ENCODE measurements at regions not wholly inside any gene's neighbourhood (a gene's known extent, or its start where the extent isn't known, plus 50 kb on each side); places are given as distances from the start of the nearest gene placed in this dataset.
"Not testable (repeated sequence)": the region's sequence is repeated elsewhere in the genome, so short reads cannot be mapped to it uniquely, and the experiment has no call there.

GRCh38 chr10:77740396-77740795 is 102.8 kb upstream of the KCNMA1 start:
- H3K36me3 Mint-ChIP-seq, H3K4me3 Mint-ChIP-seq, ATAC-seq, H3K4me1 Mint-ChIP-seq, H3K27ac Mint-ChIP-seq: not testable (repeated sequence)
- peaks cover 24% of the 10 kb centered on the region for H3K9me3 Mint-ChIP-seq
- H3K27me3 Mint-ChIP-seq, result peaks cover 55% of the 10 kb centered on the region

- Mint-ChIP-seq H3K27me3 (peaks cover 50% of the 10 kb centered on the region), H3K36me3 (peaks cover 5% of the 10 kb centered on the region), H3K4me3 (no peak overlapping the region), H3K27ac (no peak overlapping the region), H3K4me1 (no peaks in the 10 kb centered on the region), H3K9me3 (peaks cover 24% of the 10 kb centered on the region)
- no peak for ATAC-seq
These were observed 101.0 kb upstream of the KCNMA1 start for GRCh38 chr10:77738496-77739158.

- Mint-ChIP-seq H3K4me3 (no peak overlapping the region), H3K27me3 (peaks cover 39% of the 10 kb centered on the region), H3K9me3 (peaks cover 24% of the 10 kb centered on the region), H3K4me1 (no peaks in the 10 kb centered on the region), H3K36me3 (peaks cover 5% of the 10 kb centered on the region), H3K27ac (no peak overlapping the region)
- no peak for ATAC-seq
These were observed 100.0 kb upstream of the KCNMA1 start for GRCh38 chr10:77737608-77738007.

- not testable (repeated sequence) for H3K4me3 Mint-ChIP-seq, ATAC-seq, H3K4me1 Mint-ChIP-seq, H3K27ac Mint-ChIP-seq, H3K36me3 Mint-ChIP-seq
- Mint-ChIP-seq H3K27me3 (peaks cover 36% of the 10 kb centered on the region), H3K9me3 (peaks cover 18% of the 10 kb centered on the region)
These were observed 97.5 kb upstream of the KCNMA1 start for GRCh38 chr10:77735136-77735535.

GRCh38 chr10:77732213-77733003 is 94.8 kb upstream of the KCNMA1 start:
- no peak overlapping the region for H3K27ac Mint-ChIP-seq
- ATAC-seq, result no peak

GRCh38 chr10:77727481-77727880 is 89.9 kb upstream of the KCNMA1 start:
- no peak overlapping the region for H3K27ac Mint-ChIP-seq

More at GRCh38 chr10:77732213-77733003, 94.8 kb upstream of the KCNMA1 start:
- Mint-ChIP-seq H3K27me3 (peaks cover 36% of the 10 kb centered on the region), H3K9me3 (peaks cover 6% of the 10 kb centered on the region), H3K36me3 (peaks cover 4% of the 10 kb centered on the region), H3K4me1 (no peaks in the 10 kb centered on the region), H3K4me3 (no peak overlapping the region)

GRCh38 chr10:77726732-77727131 is 89.1 kb upstream of the KCNMA1 start:
- Mint-ChIP-seq H3K4me3 (no peak overlapping the region), H3K27ac (no peak overlapping the region), H3K9me3 (peaks cover 5% of the 10 kb centered on the region), H3K4me1 (no peaks in the 10 kb centered on the region), H3K27me3 (peaks cover 28% of the 10 kb centered on the region), H3K36me3 (no peaks in the 10 kb centered on the region)
- no peak for ATAC-seq

More at GRCh38 chr10:77727481-77727880, 89.9 kb upstream of the KCNMA1 start:
- Mint-ChIP-seq H3K4me1 (no peaks in the 10 kb centered on the region), H3K27me3 (peaks cover 28% of the 10 kb centered on the region), H3K4me3 (no peak overlapping the region), H3K36me3 (no peaks in the 10 kb centered on the region), H3K9me3 (peaks cover 5% of the 10 kb centered on the region)
- no peak for ATAC-seq

- Mint-ChIP-seq H3K4me3 (no peak overlapping the region), H3K4me1 (no peaks in the 10 kb centered on the region), H3K9me3 (peaks cover 5% of the 10 kb centered on the region), H3K27me3 (peaks cover 28% of the 10 kb centered on the region), H3K27ac (no peak overlapping the region), H3K36me3 (no peaks in the 10 kb centered on the region)
- ATAC-seq, result no peak
These were observed 88.7 kb upstream of the KCNMA1 start for GRCh38 chr10:77726301-77726700.

GRCh38 chr10:77724820-77725219 is 87.2 kb upstream of the KCNMA1 start:
- ATAC-seq, result no peak
- Mint-ChIP-seq H3K36me3 (no peaks in the 10 kb centered on the region), H3K27me3 (peaks cover 18% of the 10 kb centered on the region), H3K4me3 (no peak overlapping the region), H3K27ac (no peak overlapping the region), H3K4me1 (no peaks in the 10 kb centered on the region), H3K9me3 (peaks cover 5% of the 10 kb centered on the region)

- Mint-ChIP-seq H3K36me3 (no peaks in the 10 kb centered on the region), H3K4me1 (peaks cover 5% of the 10 kb centered on the region), H3K27me3 (peaks cover 12% of the 10 kb centered on the region), H3K9me3 (peaks cover 5% of the 10 kb centered on the region), H3K27ac (no peak overlapping the region), H3K4me3 (no peak overlapping the region)
- ATAC-seq, result no peak
These were observed 85.8 kb upstream of the KCNMA1 start for GRCh38 chr10:77723376-77723775.

GRCh38 chr10:77722956-77723355 is 85.3 kb upstream of the KCNMA1 start:
- peaks cover 12% of the 10 kb centered on the region for H3K27me3 Mint-ChIP-seq
- not testable (repeated sequence) for H3K9me3 Mint-ChIP-seq, H3K4me1 Mint-ChIP-seq, H3K4me3 Mint-ChIP-seq, H3K27ac Mint-ChIP-seq, H3K36me3 Mint-ChIP-seq, ATAC-seq

- Mint-ChIP-seq H3K9me3 (peaks cover 5% of the 10 kb centered on the region), H3K4me1 (peaks cover 5% of the 10 kb centered on the region), H3K27ac (no peak overlapping the region), H3K4me3 (no peak overlapping the region), H3K36me3 (no peaks in the 10 kb centered on the region), H3K27me3 (peaks cover 10% of the 10 kb centered on the region)
- no peak for ATAC-seq
These were observed 84.2 kb upstream of the KCNMA1 start for GRCh38 chr10:77721815-77722214.

- ATAC-seq, result no peak
- H3K27me3 Mint-ChIP-seq, result peaks cover 10% of the 10 kb centered on the region
- no peak overlapping the region for H3K4me3 Mint-ChIP-seq
- no peaks in the 10 kb centered on the region for H3K36me3 Mint-ChIP-seq
- peaks cover 5% of the 10 kb centered on the region for H3K4me1 Mint-ChIP-seq
- peaks cover 5% of the 10 kb centered on the region for H3K9me3 Mint-ChIP-seq
- H3K27ac Mint-ChIP-seq, result no peak overlapping the region
These were observed 81.3 kb upstream of the KCNMA1 start for GRCh38 chr10:77718957-77719356.

- H3K4me3 Mint-ChIP-seq, H3K27me3 Mint-ChIP-seq, H3K9me3 Mint-ChIP-seq, H3K27ac Mint-ChIP-seq, H3K4me1 Mint-ChIP-seq, H3K36me3 Mint-ChIP-seq, ATAC-seq: not testable (repeated sequence)
These were observed 80.7 kb upstream of the KCNMA1 start for GRCh38 chr10:77718312-77718711.

- peaks cover 5% of the 10 kb centered on the region for H3K4me1 Mint-ChIP-seq
- peaks cover 10% of the 10 kb centered on the region for H3K27me3 Mint-ChIP-seq
- H3K36me3 Mint-ChIP-seq, result no peaks in the 10 kb centered on the region
- ATAC-seq, result no peak
- no peak overlapping the region for H3K27ac Mint-ChIP-seq
- H3K9me3 Mint-ChIP-seq, result no peaks in the 10 kb centered on the region
- no peak overlapping the region for H3K4me3 Mint-ChIP-seq
These were observed 79.7 kb upstream of the KCNMA1 start for GRCh38 chr10:77717336-77717735.

Data from stimulated activated memory B cell treated with anti-CD40 and anti-IgM and Interleukin-4, amounts not matched to agents 10 μg/mL and 1 μg/mL and 100 μg/mL, for 72 hours (primary cell).